Central memory CD8-positive, alpha-beta T cell (primary cell): ENCODE measurements at regions not wholly inside any gene's neighbourhood (a gene's known extent, or its start where the extent isn't known, plus 50 kb on each side); places are given as distances from the start of the nearest gene placed in this dataset.

Source experiments
- ATAC-seq: fragments of 150-1000 bp; cut with Tn5 transposase; replicated peaks from 2 replicates; pipeline ENCODE4 v1.10.0; 2022; ENCODE audit warnings: mild to moderate bottlenecking, moderate FRiP score, moderate number of reproducible peaks; ENCODE audit not compliant: poor library complexity, severe bottlenecking; ENCODE audit errors: extremely low read depth
- DNase-seq, 2 donors: peaks; one replicate each; pipeline ENCODE4 v3.0.0; 2021; ENCODE audit warnings: low spot score in 2 of 2
- H3K27ac Mint-ChIP-seq: one replicate; pipeline ENCODE4 v1.8.0; 2022; ENCODE audit warnings: low read depth, mild to moderate bottlenecking, moderate library complexity, mixed read lengths
- H3K27me3 Mint-ChIP-seq: one replicate; pipeline ENCODE4 v1.8.0; 2022; ENCODE audit warnings: mixed read lengths
- H3K36me3 Mint-ChIP-seq: one replicate; pipeline ENCODE4 v1.8.0; 2022; ENCODE audit warnings: mild to moderate bottlenecking, moderate library complexity, mixed read lengths; ENCODE audit not compliant: insufficient read depth
- H3K4me1 Mint-ChIP-seq: one replicate; pipeline ENCODE4 v1.8.0; 2022; ENCODE audit warnings: mixed read lengths
- H3K4me3 Mint-ChIP-seq: one replicate; pipeline ENCODE4 v1.8.0; 2022; ENCODE audit warnings: mild to moderate bottlenecking, moderate library complexity, mixed read lengths
- H3K9me3 Mint-ChIP-seq: one replicate; pipeline ENCODE4 v1.8.0; 2022; ENCODE audit warnings: mixed read lengths

DNA sequence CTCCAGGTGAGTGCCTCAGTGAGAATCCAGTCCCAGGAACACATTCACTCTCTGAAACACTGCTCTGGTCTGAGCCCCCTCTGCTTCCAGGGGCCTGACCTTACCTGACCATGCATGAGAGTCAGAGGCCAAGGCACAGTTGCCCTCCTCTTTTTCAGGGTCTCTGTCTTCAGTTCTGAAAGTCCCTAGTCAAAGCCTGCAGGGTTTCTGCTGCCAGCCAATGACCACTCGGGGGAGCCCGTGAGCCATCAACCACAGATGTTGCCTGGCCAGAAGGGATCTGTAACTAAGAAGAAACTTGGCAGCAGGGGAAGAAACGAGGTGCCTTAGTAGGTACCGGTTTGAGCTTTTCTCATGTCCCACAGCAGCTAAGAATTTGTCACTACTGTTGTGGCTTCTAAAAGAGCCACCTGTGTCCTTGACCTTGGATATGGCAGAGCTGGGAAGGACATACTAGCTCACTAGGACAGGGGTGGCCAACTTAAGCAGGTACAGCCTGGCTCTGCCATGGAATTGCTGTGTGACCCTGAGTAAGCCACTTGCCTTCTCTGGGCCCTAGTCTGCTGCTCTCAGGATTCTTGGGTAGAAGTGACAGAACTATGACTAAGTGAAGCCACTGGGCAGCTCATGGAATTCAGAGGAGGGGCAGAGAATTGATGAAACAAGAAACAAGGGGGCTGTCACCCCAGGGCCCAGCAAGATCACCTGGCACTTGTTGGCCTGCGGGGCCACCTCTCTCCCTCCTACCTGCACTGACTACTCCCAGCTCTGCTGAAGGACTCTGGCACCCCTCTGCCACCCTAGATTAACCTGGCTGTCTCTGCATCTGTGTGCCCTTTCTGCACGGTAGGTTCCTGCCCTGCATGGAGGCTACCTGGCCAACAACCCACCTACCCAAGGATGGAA is 83.8 kb upstream of the GPR26 start:
- peak; percentile 18 to 32 for DNase-seq
- Mint-ChIP-seq H3K27me3 (peaks cover 70% of the 10 kb centered on the region), H3K27ac (no peak overlapping the region), H3K36me3 (no peaks in the 10 kb centered on the region), H3K4me1 (no peaks in the 10 kb centered on the region), H3K4me3 (no peak overlapping the region), H3K9me3 (no peaks in the 10 kb centered on the region)
- no peak for ATAC-seq

DNA sequence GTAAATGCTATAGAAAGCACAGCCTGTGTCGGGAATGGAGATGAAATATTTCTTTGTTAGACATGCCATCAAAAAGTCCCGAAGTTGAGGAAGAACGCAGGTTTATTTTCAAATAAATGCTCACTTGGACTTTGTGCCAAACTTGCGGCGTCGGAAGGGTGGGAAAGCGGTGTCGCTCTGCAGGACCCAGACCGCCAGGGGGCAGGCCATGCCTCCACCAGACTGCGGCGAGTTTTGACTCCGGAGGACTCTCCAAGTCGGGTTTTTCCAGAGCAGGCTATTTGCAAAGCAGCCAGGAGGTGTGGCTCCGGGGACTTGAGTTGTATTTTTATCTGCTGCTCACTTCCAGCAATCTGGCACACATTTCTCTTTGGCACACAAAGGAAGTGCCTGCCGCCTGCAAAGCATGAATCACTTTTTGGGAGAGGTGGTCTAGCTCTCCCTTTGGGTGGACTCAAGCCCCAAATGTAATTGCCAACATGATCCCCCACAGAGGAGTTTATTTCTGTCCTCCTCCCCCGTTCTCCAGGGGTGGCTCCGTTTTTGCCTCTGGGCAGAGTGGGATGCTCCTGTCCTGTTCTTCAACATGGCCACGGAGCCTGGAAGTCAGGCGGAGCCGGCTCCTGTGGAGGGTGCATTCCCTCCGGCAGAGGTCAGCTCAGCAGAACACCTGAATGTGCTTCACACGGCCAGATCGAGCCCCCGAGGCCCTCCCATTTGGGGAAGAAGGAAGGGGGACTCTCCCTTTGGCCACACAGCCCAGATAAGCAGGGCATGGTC is 82.3 kb upstream of the GPR26 start:
- ATAC-seq (no peak), DNase-seq (no peak)
- Mint-ChIP-seq H3K27me3 (peaks cover 66% of the 10 kb centered on the region), H3K36me3 (no peaks in the 10 kb centered on the region), H3K27ac (no peak overlapping the region), H3K4me1 (no peaks in the 10 kb centered on the region), H3K9me3 (no peaks in the 10 kb centered on the region), H3K4me3 (no peak overlapping the region)

DNA sequence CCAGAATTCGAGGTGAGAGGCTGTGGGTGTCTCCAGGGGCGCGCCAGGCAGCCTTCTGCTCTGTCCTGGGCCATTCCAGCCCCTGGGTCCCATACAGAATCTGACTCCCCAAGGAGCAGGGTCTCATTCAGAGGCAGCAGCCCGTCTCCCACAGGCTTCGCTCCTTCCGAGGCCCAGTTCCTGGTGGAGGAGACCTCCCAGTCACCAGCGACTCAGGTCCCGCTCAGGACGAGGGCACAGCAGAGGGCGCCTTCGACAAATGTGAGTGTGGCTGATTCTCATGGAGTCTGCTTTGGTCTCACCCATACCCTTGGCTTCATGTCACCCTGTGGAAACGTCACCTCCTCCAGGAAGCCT is 81.8 kb upstream of the GPR26 start:
- H3K27me3 Mint-ChIP-seq: peaks cover 64% of the 10 kb centered on the region
- H3K4me3 Mint-ChIP-seq: no peak overlapping the region
- H3K36me3 Mint-ChIP-seq: no peaks in the 10 kb centered on the region
- DNase-seq (no peak), ATAC-seq (no peak)
- H3K27ac Mint-ChIP-seq: no peak overlapping the region
- no peaks in the 10 kb centered on the region for H3K4me1 Mint-ChIP-seq
- no peaks in the 10 kb centered on the region for H3K9me3 Mint-ChIP-seq

DNA sequence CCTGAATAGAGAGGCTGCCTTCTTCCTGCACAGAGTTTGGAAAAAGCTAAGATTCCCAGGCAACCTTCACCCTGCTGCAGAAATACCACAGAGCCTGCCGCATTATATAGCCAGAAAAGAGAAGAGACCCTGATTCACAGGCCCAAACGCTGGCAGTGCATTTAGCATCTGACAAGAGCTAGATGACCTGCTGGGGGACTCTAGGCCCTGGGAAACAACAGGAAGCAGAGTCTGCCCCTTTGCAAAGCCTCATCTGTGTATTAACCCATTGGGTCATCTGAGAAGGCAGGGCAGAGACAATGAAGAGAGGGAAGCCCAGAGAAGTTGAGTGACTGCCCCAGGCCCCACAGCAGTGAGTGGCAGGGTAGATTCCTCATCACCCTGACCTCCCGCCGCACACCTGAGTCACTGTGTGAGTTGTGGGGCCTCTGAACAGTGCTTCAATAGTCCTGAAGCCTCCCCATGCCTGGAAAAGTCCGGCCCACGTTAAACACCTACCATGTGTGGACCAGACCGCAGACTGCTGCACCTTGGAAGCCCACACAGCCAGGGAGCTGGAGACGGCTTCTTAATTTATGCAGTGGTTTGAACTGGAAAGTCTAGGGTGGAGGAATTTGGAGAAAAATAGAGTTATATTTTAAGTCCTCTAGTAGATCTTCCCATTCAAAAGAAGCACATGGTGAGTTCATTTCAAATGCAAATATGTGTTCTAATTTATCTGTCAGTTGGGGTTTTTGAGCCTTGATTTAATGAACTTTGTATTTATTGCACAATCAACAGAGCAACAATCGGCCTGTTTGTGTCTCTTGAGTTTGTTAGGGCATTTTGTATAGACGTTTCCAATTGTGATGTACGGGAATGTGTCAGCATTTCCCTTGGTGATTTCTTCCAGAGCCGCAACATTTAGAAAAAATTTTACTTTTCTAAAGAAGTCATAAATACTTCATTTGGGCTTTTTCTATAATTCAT is 80.4 kb upstream of the GPR26 start:
- H3K27me3 Mint-ChIP-seq: peaks cover 68% of the 10 kb centered on the region
- no peaks in the 10 kb centered on the region for H3K36me3 Mint-ChIP-seq
- no peak overlapping the region for H3K27ac Mint-ChIP-seq
- DNase-seq: no peak
- no peak for ATAC-seq
- H3K4me3 Mint-ChIP-seq: no peak overlapping the region
- H3K9me3 Mint-ChIP-seq: no peaks in the 10 kb centered on the region
- no peaks in the 10 kb centered on the region for H3K4me1 Mint-ChIP-seq

DNA sequence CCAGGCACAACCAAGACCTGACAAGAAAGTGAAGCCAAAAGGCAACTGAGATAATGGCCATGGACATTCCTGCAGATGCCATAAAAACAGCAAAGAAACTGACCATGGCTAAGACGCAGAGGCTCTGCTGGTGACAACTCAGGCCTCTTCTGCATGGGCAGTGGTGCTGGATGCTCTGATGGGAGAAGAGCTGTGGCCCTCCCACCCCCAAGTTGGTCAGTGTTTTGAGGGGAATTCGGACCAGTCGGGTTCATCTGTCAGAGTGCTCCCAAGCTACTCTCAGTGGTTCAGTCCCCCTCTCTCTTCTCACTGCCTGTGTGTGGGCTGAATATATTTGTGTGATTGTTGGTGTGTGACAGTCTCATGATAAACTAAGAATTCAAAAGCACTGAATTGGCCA is 79.0 kb upstream of the GPR26 start:
- peaks cover 65% of the 10 kb centered on the region for H3K27me3 Mint-ChIP-seq
- no peaks in the 10 kb centered on the region for H3K36me3 Mint-ChIP-seq
- DNase-seq (no peak), ATAC-seq (no peak)
- no peak overlapping the region for H3K4me3 Mint-ChIP-seq
- H3K9me3 Mint-ChIP-seq: no peaks in the 10 kb centered on the region
- no peaks in the 10 kb centered on the region for H3K4me1 Mint-ChIP-seq
- no peak overlapping the region for H3K27ac Mint-ChIP-seq

GRCh38 chr10:123588386-123588914 is 77.7 kb upstream of the GPR26 start:
- Mint-ChIP-seq H3K4me3 (no peak overlapping the region), H3K36me3 (no peaks in the 10 kb centered on the region), H3K27me3 (peaks cover 51% of the 10 kb centered on the region), H3K9me3 (no peaks in the 10 kb centered on the region), H3K27ac (no peak overlapping the region), H3K4me1 (no peaks in the 10 kb centered on the region)
- ATAC-seq (no peak), DNase-seq (no peak)

- no peak overlapping the region for H3K27ac Mint-ChIP-seq
- ATAC-seq (no peak), DNase-seq (no peak)
- H3K4me1 Mint-ChIP-seq: no peaks in the 10 kb centered on the region
- H3K4me3 Mint-ChIP-seq: no peak overlapping the region
- H3K9me3 Mint-ChIP-seq: no peaks in the 10 kb centered on the region
- H3K36me3 Mint-ChIP-seq: no peaks in the 10 kb centered on the region
- H3K27me3 Mint-ChIP-seq: peaks cover 39% of the 10 kb centered on the region
These were observed 70.5 kb upstream of the GPR26 start for GRCh38 chr10:123595661-123596060.

GRCh38 chr10:123597676-123598075 is 68.5 kb upstream of the GPR26 start:
- DNase-seq (no peak), ATAC-seq (no peak)
- H3K4me3 Mint-ChIP-seq: no peak overlapping the region
- no peaks in the 10 kb centered on the region for H3K4me1 Mint-ChIP-seq
- no peaks in the 10 kb centered on the region for H3K36me3 Mint-ChIP-seq
- no peak overlapping the region for H3K27ac Mint-ChIP-seq
- H3K27me3 Mint-ChIP-seq: peaks cover 37% of the 10 kb centered on the region
- H3K9me3 Mint-ChIP-seq: peaks cover 9% of the 10 kb centered on the region

GRCh38 chr10:123599366-123599849 is 66.7 kb upstream of the GPR26 start:
- H3K9me3 Mint-ChIP-seq: peaks cover 9% of the 10 kb centered on the region
- no peaks in the 10 kb centered on the region for H3K4me1 Mint-ChIP-seq
- peaks cover 48% of the 10 kb centered on the region for H3K27me3 Mint-ChIP-seq
- no peak overlapping the region for H3K4me3 Mint-ChIP-seq
- H3K27ac Mint-ChIP-seq: no peak overlapping the region
- H3K36me3 Mint-ChIP-seq: no peaks in the 10 kb centered on the region
- no peak for ATAC-seq
- DNase-seq: no peak

DNA sequence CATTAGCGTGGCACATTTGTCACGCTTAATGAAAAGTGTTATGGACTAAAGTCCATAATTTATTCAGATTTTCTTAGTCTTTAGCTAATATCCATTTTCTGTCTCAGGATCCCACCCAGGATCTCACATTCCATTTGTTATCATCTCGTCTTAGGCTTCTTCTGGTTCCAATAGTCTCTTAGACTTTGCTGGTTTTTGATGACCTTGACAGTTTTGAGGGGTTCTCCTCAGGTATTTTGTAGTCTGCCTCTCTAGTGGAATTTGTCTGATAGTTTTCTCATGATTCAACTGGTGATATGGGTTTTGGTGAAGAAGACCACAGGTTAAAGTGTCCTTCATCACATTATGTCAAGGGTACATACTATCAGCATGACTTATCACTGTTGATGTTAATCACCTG is 66.0 kb upstream of the GPR26 start:
- ATAC-seq (no peak), DNase-seq (no peak)
- Mint-ChIP-seq H3K4me1 (no peaks in the 10 kb centered on the region), H3K27me3 (peaks cover 51% of the 10 kb centered on the region), H3K4me3 (no peak overlapping the region), H3K27ac (no peak overlapping the region), H3K36me3 (no peaks in the 10 kb centered on the region), H3K9me3 (peaks cover 9% of the 10 kb centered on the region)

GRCh38 chr10:123603130-123603529 is 63.0 kb upstream of the GPR26 start:
- Mint-ChIP-seq H3K9me3 (peaks cover 9% of the 10 kb centered on the region), H3K4me3 (no peak overlapping the region), H3K36me3 (no peaks in the 10 kb centered on the region), H3K27ac (no peak overlapping the region), H3K4me1 (no peaks in the 10 kb centered on the region), H3K27me3 (peaks cover 65% of the 10 kb centered on the region)
- ATAC-seq: no peak
- no peak for DNase-seq

- Mint-ChIP-seq H3K27ac (no peak overlapping the region), H3K27me3 (peaks cover 51% of the 10 kb centered on the region), H3K4me1 (no peaks in the 10 kb centered on the region), H3K4me3 (no peak overlapping the region), H3K9me3 (peaks cover 9% of the 10 kb centered on the region), H3K36me3 (peaks cover under 1% of the 10 kb centered on the region)
- DNase-seq: no peak
- no peak for ATAC-seq
These were observed 61.6 kb upstream of the GPR26 start for GRCh38 chr10:123604506-123604905.
